Superior temporal gyrus (tissue), 1 donor: ENCODE measurements at regions not wholly inside any gene's neighbourhood (a gene's known extent, or its start where the extent isn't known, plus 50 kb on each side); places are given as distances from the start of the nearest gene placed in this dataset.
"Not testable (repeated sequence)": the region's sequence is repeated elsewhere in the genome, so short reads cannot be mapped to it uniquely, and the experiment has no call there.

Experiments
- DNase-seq: peaks from one replicate; pipeline ENCODE4 v3.0.0-alpha.2; 2016; ENCODE audit errors: extremely low spot score

DNA sequence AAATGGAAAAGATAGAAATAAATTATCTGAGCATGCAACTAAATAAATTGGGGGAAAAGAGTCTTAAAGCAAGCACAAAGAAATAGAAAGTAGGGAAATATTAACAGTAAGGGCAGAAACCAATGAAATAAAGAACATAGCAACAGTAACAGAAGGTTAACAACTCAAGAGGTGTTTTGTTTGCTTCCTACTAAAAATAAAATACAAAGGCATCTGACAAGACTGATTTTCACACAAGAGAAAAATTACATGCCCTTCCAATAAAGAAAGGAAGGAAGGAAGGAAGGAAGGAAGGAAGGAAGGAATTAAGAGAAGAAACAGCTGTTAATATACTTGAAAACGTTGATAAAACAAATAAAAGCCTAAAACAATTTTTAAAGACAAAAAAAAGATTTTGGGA is 240.2 kb downstream of the SEC16B start:
- no peak for DNase-seq

- DNase-seq, result no peak
Measured at GRCh38 chr1:177723533-177723932, 246.3 kb downstream of the SEC16B start.

GRCh38 chr1:177710696-177711620 is 258.9 kb downstream of the SEC16B start:
- DNase-seq, result no peak

DNA sequence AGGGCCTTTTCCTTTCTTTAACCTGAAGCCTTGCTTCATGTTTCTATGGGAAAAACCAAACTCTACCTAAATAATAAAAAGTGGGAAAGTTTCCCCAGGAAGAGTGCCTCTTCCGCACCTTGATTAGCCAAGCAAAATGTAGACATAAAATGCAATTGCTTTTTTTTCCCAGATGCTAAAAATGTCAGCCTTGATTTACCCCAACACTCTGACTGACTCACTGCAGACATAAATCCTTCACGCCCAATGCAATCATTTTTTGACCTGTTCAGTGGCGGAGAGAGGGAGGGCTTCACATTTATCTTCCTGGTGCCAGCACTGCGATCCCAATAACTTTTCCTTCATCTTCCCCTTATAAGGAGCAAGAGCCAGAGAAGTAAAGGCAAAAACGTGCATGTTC is 261.5 kb downstream of the SEC16B start:
- DNase-seq, result no peak

DNA sequence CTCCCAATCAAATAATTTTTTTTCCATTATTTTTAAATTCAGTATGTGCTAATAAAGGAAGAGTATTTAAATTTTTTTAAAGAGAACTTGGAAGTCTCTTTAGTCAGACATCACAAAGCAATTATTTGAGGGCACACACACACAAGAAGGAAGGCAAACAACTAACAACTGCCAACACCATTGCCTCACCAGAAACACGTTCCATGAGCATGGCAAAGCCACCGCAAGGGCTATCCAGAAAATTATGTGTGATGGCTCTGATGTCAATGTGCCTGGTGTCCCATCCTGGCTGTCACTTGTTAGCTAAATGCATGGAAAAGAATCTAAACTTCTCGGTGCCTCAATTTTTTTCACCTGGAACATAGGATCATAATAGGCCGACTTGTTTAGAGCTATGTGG is 262.9 kb downstream of the SEC16B start:
- no peak for DNase-seq

DNA sequence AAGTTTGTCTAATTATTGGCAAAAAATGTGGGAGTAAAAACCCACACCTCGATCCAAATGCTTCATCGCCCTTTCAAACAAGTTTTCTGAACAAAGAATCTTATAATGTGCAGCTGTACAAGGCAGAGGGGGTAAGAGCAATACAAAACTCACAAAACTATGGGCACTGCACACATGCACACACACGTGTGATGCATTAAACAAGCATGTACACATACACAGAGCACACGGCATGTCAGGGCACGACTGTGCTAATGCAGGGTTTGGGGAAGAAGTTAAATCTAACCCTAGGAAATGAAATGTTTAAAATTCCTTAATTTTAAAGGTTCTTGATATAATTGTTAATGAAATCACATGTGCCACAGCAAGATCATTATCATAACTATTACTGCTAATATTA is 264.0 kb downstream of the SEC16B start:
- no peak for DNase-seq

- DNase-seq, result no peak
Measured at GRCh38 chr1:177703888-177704446, 265.9 kb downstream of the SEC16B start.

GRCh38 chr1:177701654-177702353 is 268.1 kb downstream of the SEC16B start:
- DNase-seq, result no peak

DNA sequence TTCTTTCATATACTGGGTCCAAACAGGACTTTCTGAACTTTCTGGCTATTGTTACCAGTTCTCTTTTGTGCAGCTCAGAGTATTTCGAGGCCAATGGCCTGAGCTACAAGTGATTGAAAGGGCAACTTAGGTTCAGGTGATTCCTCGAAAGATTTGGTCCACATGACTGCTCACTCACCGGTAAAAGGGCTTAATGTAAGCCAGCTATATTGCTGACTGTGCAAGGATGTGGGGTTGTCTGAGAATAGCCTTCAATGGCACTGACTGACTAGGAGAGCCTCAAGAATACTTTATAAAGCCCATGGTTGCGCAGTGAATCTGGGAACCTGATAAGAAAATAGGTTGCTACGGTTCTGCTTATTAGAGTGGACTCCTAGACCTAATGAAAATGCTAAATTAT is 269.0 kb downstream of the SEC16B start:
- no peak for DNase-seq

DNA sequence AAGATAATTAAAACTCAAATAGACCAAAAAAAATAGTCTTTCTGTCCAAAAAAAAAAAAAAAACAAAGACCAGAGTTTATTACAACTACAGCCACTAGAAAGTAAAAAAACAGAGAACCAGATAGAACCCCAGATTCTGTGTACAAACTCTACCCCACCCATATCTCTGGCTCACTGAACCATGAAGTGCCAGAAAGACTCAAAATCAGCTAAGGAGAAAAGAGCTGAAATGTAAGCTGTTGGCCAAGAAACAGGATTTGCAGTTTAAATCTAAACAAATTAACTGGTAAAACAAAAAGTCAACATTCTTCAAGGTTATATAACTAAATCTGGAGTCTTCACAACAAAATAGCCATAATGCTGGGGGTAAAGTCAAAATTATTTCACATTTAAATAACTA is 278.9 kb downstream of the SEC16B start:
- DNase-seq, result no peak

- no peak for DNase-seq
Measured at GRCh38 chr1:177687544-177687943, 282.3 kb downstream of the SEC16B start.

DNA sequence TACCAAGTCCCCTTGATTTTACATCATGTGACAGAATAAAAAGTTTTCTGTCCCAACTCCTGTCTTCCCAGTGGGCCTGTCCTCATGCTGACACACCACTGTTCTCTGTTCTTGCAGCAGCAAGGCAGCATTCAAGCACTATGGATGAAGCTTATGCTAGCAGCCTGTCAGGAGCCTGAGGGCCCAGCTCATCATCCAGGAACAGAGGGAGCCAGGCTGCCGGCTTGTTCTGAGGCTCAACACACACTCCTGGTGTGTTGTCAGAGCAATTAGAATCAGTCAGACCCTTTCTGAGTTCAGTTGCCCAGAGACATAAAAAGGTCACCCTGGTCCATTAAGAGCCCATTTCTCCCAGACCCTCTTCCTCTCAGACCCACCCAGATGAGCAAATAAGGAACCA is 282.9 kb downstream of the SEC16B start:
- no peak for DNase-seq

GRCh38 chr1:177669161-177669560 is 300.7 kb downstream of the SEC16B start:
- DNase-seq, result no peak

- no peak for DNase-seq
Measured at GRCh38 chr1:177665935-177666334, 303.9 kb downstream of the SEC16B start.

DNA sequence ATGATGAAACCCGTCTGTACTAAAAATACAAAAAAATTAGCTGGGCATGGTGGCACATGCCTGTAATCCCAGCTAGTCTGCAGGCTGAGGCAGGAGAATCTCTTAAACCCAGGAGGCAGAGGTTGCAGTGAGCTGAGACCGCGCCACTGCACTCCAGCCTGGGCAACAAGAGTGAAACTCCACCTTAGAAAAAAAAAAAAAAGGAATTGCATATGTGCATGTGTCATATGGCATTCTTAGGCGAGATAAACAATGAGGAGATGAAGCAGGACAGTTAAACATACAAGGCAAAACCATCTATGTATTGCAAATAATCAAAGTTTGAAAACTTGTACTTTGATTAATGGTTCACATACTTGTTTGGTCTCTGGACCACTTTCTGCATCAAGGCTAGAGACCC is 305.1 kb downstream of the SEC16B start:
- DNase-seq, result not testable (repeated sequence)

DNA sequence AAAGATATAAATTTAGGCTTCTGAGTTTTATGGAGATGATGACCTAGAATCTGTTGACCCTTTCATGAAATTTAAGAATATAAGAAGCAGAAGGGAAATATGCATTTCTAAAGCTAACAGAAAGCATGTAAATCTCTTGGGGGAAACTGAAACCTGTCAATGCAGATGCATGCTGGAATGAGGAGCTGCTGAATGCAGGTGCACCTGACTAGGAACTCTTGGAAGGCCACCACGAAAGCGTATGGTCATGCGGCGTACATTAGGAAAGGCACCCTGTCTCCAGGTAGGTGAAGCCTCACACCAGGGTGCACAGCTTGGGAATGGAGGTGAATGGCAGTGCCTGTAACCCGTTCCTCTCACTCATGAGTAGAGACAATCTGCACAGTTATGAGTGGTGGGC is 309.7 kb downstream of the SEC16B start:
- DNase-seq, result no peak

DNA sequence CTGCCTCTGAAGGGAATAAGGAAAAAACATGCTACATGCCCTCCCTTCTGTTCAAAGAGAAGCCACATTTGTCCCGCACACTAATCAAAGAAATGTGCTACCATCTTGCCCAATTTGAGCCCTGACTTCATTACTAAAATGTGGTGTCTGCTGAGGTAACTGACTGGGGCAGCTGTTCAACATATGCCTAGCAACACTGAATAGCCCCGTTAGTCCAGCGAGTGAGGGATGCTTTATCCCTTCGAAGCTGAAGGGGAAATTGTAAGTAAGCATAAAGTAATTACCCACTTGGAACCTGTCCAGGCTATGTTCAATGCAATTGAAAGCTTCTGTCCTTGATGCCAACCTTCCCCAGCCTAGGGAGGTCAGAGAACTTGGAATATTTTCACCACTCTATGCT is 310.6 kb downstream of the SEC16B start:
- DNase-seq, result no peak

GRCh38 chr1:177656598-177656997 is 313.3 kb downstream of the SEC16B start:
- no peak for DNase-seq

DNA sequence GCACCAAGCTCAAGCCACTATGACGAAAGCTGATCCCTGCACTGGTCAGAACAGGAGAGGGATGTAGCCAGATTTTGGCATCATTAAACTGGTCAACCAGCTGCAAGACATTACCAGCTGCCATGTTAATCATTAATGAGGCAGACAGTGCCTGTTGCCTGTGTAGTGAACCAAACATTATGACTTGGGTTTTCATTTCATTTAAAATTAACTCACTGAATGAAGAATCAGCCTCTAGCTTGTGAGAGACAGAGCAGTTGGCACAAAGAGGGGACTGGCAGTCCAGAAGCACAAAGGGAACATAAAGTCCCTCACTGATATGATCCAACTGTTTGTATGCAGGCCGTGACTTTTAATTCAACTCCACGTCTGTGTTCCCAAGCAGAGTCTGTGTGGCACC is 318.9 kb downstream of the SEC16B start:
- no peak for DNase-seq

DNA sequence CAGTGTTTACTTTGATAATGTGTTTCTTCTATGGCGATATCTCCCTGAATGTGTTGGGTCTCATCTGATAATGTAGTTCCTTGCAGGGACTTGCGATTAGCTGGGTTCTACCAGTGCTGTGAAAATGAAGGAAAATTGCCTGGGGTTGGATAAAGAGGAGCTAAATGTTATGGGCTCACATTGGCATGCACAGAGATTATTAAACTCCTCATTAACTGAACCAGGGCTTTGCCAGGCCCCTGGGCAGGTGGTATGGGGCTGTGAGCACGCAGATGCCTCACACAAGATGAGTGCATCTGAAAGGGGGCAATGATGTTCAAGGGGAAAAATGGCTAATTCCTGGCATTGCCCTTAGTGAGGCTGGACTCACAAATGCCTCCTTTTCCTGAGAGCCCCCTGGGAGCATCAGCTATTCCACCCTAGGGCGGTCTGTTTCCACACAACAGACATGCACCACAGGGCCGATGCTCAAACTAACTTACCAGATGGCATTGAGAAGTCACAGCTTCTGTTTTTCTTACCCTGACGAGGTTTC is 321.1 kb downstream of the SEC16B start:
- no peak for DNase-seq

- DNase-seq, result no peak
Measured at GRCh38 chr1:177648138-177648537, 321.7 kb downstream of the SEC16B start.
